Transverse colon (tissue), 4 donors: ENCODE measurements at regions not wholly inside any gene's neighbourhood (a gene's known extent, or its start where the extent isn't known, plus 50 kb on each side); places are given as distances from the start of the nearest gene placed in this dataset.
"Not testable (repeated sequence)": the region's sequence is repeated elsewhere in the genome, so short reads cannot be mapped to it uniquely, and the experiment has no call there.

ENCODE experiments used
- CTCF ChIP-seq, 5 experiments: fragments of 200-600 bp in 3 of 5; fragments of 450-650 bp in 2 of 5; sonication (generic) in 3 of 5; IDR thresholded peaks; 1 replicate in 2 of 5; 2 replicates in 3 of 5; pipeline ENCODE4 v1.5.1; 2016 to 2017; ENCODE audit warnings: antibody characterized with exemption in 5 of 5, inconsistent platforms in 3 of 5, mild to moderate bottlenecking in 2 of 5, moderate library complexity in 1 of 5
- POLR2A ChIP-seq: fragments of 450-650 bp; IDR thresholded peaks from one replicate; pipeline ENCODE4 v1.6.1; 2016; ENCODE audit warnings: antibody characterized with exemption, mild to moderate bottlenecking, moderate library complexity
- POLR2AphosphoS5 ChIP-seq, 3 donors: sonication (generic); formaldehyde crosslinking; IDR thresholded peaks; one replicate each; pipeline ENCODE4 v1.6.1; 2016; ENCODE audit warnings: antibody characterized with exemption in 3 of 3

- not testable (repeated sequence) for TF ChIP-seq POLR2AphosphoS5 (IDR thresholded peaks at IDR 0.05); CTCF (IDR thresholded peaks at IDR 0.05); POLR2A
Observed at GRCh38 chr1:121016182-121017028, 126.8 kb downstream of the PPIAL4A start.
